Spleen (tissue), 7 donors: ENCODE measurements at regions not wholly inside any gene's neighbourhood (a gene's known extent, or its start where the extent isn't known, plus 50 kb on each side); places are given as distances from the start of the nearest gene placed in this dataset.

Experiments
- CTCF ChIP-seq, 11 experiments: fragments of 200-600 bp in 7 of 11; fragments of 450-650 bp in 4 of 11; sonication (generic) in 4 of 11; IDR thresholded peaks in 8 of 11; conservative IDR thresholded peaks in 3 of 11; 1 replicate in 7 of 11; 2 replicates in 4 of 11; pipeline versions ENCODE4 v1.4.0 to v1.8.0; 2016 to 2021; ENCODE audit warnings: antibody characterized with exemption in 11 of 11, inconsistent platforms in 4 of 11, mild to moderate bottlenecking in 1 of 11
- POLR2A ChIP-seq, 3 donors: fragments of 450-650 bp; IDR thresholded peaks; one replicate each; pipeline ENCODE4 v1.5.1; 2017; ENCODE audit warnings: antibody characterized with exemption in 3 of 3, mild to moderate bottlenecking in 1 of 3
- donor health status: DM: no; HTN: no; CAD: no; lungs with moderate emphysema.
- donor health status: DM: no; HTN: no; CAD: no.
- donor health status: DM: no; HTN: no; CAD: no.

DNA sequence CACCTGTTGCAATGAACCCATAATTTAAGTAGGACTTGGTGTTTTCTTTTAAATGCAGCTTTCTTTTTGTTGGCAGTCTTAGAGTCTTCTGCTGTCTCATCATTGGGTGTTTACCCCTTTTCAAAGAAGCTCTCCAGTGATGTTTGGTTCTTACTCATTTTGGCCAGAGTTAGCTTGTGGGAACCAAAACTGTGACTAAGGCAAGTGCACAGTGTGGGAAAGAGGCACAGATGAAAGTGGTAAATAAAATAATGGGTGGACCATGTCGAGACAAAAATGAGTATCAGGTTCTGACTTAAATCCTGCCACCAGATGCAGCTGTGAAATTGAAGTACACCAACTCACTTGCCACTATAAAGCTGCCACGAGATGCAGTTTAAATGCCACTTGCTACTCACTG lies 615.4 kb upstream of the MIS18BP1 start:
- TF ChIP-seq CTCF (IDR thresholded peaks at IDR 0.05 in 8 of 11, conservative IDR thresholded peaks at IDR 0.05 in 3 of 11) (no peak), POLR2A (IDR thresholded peaks at IDR 0.05) (no peak)
